Uterus (tissue), 2 donors: ENCODE measurements at regions not wholly inside any gene's neighbourhood (a gene's known extent, or its start where the extent isn't known, plus 50 kb on each side); places are given as distances from the start of the nearest gene placed in this dataset.

Experiments
- CTCF ChIP-seq, 4 experiments: fragments of 200-600 bp in 2 of 4; fragments of 450-650 bp in 2 of 4; sonication (generic) in 2 of 4; IDR thresholded peaks; one replicate each; pipeline ENCODE4 v1.5.1; 2016 to 2019; ENCODE audit warnings: antibody characterized with exemption in 4 of 4, mild to moderate bottlenecking in 2 of 4, moderate library complexity in 1 of 4
- POLR2A ChIP-seq, 2 donors: fragments of 450-650 bp; IDR thresholded peaks; one replicate each; pipeline ENCODE4 v1.6.1; 2016; ENCODE audit warnings: antibody characterized with exemption in 2 of 2, mild to moderate bottlenecking in 1 of 2, moderate library complexity in 1 of 2

GRCh38 chr9:80251778-80252177 lies 680.0 kb downstream of the TLE4 start:
- TF ChIP-seq CTCF (IDR thresholded peaks at IDR 0.05) (no peak), POLR2A (IDR thresholded peaks at IDR 0.05) (no peak)
